DMS153 treated with DMSO at 0.1 percent for 48 hours (cell line): ENCODE measurements at regions not wholly inside any gene's neighbourhood (a gene's known extent, or its start where the extent isn't known, plus 50 kb on each side); places are given as distances from the start of the nearest gene placed in this dataset.

ENCODE experiments used
- DNase-seq: peaks from one replicate; lab custom pipeline; 2025; ENCODE audit not compliant: unreplicated experiment; lab: John Stamatoyannopoulos, UW

DNA sequence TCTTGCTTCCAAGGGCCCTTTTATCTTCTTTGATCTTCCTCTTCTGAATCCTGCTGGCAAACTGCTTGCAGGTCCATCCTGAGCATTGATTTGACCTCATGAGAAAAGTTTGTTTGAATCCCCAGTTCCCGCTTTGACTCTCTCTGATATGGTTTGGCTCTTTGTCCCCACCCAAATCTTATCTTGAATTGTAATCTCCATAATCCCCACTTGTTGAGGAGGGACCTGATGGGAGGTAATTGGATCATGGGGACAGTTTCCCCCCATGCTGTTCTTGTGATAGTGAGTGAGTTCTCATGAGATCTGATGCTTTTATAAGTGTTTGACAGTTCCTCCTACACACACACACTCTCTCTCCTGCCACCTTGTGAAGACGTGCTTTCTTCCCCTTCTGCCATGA lies 126.6 kb upstream of the ARHGAP20 start:
- DNase-seq, result no peak

GRCh38 chr11:110837603-110838002 lies 125.4 kb upstream of the ARHGAP20 start:
- DNase-seq, result no peak

- no peak for DNase-seq
These were observed 122.9 kb upstream of the ARHGAP20 start for GRCh38 chr11:110835106-110835505.

- DNase-seq, result no peak
These were observed 120.8 kb upstream of the ARHGAP20 start for GRCh38 chr11:110833033-110833484.

- no peak for DNase-seq
These were observed 120.3 kb upstream of the ARHGAP20 start for GRCh38 chr11:110832539-110832938.

DNA sequence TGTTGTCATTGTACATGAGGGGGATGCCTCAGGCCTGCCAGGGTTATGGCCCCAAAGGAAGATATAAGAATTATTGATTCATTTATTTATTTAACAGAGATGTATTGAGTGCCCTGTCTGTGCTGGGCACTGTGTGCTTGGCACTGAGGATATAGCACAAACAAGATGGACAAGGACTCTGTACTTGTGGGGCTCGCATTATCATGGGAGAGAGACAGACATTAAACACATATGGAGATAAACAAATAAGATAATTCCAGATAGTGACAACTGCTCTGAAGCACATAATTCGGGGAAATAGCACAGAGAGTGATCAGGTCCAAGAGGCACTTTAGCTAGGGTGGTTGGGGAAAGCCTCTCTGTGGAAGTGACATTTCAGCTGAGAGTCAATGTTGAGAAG lies 119.8 kb upstream of the ARHGAP20 start:
- no peak for DNase-seq

- no peak for DNase-seq
These were observed 118.5 kb upstream of the ARHGAP20 start for GRCh38 chr11:110830747-110831146.

DNA sequence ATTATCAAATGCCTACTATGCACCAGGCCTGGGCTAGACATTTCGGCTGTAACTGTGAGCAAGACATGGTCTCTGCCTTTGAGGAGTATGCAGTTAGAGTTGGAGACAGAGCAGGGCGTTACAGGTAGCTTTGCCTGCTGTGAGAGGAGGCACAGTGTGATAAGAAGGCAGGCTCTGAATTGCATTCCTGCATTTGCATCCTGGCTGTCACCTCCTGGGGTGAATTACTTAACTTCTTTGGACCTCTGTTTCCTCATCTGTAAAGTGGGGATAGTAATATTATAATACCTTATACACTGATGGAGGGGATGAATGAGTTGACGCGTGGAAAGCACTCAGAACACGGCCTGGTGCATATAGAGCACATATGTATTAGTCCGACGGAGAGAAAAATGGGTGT lies 118.1 kb upstream of the ARHGAP20 start:
- no peak for DNase-seq

- DNase-seq, result no peak
These were observed 117.6 kb upstream of the ARHGAP20 start for GRCh38 chr11:110829873-110830272.

DNA sequence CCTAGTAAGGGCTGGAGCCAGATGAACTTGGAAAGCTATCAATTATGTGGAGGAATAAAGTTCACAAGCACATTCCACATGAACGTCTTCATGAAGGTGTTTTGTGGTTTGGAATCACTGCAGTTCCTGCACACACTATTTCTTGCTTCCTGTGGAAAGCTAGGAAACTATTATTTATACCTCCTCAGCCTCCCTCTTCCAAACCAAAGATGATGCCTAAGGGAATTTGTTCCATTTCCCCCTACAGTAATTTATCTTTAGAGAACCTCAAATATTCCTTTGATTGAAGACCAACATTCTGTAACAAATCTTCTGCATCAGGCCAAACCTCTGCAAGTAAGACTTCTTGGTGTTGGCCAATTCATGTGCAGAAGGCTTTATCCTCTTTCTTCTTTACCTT lies 115.8 kb upstream of the ARHGAP20 start:
- no peak for DNase-seq

DNA sequence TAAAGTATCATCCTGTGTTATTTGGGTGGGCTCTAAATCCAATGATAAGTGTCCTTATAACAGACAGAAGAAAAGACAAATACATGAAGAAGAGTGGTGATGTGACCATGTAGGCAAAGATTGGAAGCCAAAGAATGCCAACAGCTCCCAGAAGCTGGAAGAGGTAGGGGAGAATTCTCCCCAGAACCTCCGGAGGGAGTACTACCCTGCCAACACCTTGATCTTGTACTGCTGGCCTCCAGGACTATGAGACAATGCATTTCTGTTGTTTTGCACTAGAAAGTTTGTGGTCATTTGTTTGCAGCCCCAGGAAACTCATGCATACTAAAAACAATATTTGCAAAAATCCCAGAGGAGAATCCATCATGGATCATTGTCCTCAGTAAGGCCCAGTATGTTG lies 115.0 kb upstream of the ARHGAP20 start:
- no peak for DNase-seq

GRCh38 chr11:110824912-110825620 lies 112.8 kb upstream of the ARHGAP20 start:
- DNase-seq, result no peak

DNA sequence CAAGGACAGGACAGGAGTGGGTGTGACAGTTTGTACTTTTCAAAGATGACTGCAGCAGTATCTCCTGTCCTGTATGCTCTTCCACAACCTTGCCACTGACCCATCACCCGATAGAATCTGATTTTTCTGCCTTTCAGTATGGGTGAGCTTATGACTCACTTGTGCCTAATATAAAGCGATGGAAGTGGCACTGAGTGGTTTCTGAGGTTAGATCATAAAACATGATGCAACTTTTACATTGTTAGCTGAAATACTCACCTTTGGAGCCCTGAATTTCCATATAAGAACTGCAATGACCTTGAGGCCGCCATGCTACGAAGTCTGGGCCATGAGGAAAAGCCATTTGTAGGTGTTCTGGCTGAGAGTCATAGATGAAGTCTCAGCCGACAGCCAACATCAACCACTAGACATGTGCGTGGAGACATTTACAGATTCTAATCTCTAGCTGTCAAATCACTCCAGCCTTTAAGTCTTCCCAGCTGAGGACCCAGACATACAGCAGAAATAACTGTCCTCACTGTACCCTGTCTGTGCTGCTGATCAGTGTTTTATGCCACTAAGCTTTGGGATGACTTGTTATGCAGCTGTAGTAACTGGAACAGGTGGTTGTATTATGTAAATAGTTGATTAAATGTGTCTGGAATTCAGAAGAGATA lies 105.9 kb upstream of the ARHGAP20 start:
- no peak for DNase-seq

GRCh38 chr11:110812086-110812733 lies 100.0 kb upstream of the ARHGAP20 start:
- no peak for DNase-seq

DNA sequence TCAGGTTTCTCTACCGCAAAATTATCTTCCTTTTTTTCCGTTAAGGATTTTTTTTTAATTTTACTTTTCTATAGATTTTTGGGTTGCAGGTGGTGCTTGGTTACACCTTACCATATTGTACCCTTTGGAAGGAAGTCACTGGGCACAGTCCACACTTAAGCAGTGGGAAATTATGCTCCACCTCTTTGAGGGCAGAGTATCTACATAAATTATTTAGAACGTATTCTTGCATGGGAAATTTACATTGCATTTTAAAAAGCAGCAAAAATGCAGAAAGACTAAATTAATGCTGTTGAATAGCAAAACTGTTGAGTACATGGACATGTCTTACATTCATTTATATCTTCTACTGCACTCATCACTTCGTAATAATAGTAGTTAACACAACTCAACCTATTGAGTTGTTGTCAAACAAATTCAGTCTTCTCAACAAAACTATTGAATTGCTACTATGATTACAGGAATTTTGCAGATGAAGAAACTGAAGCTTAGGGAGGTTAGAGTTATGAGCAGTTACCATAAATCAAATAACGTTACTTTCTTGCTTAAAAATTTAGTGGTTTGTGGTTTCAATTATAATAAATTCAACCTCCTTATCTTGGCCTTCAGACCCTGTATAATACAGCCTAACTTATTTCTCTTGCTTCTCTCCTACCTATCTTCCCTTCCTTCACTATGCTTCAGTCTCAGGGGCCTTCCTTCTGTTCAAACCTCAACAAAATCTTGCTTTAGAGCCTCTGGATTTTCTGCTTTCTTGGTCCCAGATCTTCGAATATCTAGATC lies 97.4 kb upstream of the ARHGAP20 start:
- DNase-seq, result no peak

- DNase-seq, result no peak
These were observed 96.0 kb upstream of the ARHGAP20 start for GRCh38 chr11:110808248-110808647.

DNA sequence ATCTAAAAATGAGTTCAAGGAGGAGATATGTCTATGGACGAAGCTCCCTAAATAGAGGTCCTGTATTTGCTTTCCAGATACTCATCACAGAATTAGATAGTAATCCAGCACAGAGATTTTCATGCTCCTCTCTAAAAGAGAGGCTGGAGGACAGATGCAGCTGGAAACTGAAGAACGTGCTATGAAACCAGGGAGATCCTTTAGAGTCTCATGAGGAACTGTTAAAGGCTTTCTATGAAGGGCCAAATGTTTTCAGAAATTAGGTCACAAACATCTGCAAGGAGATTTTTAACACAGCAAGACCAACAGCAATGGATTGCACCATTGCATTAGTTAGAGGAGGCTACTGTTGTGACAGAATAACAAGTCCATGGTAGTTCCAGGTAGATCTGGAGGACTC lies 95.6 kb upstream of the ARHGAP20 start:
- no peak for DNase-seq

DNA sequence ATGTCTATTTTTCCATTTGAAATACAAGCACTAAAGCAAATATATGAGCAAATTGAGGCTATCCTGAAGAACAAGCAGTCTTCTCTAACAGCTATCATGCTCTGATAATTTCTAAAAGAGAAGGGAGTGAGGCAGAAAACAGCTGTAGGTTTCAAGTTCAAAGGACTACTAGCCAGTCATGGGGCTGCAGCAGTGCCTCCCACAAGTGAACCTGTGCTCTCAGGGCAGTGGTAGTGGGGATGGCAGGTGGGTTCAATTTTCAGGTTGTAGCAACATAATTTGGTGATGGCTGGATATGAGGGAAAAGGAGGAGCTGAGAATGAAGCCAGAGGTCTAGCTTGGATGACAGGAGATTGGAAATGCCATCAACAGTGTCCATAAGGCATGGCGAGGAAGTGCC lies 93.5 kb upstream of the ARHGAP20 start:
- DNase-seq, result no peak

- DNase-seq, result no peak
These were observed 89.9 kb upstream of the ARHGAP20 start for GRCh38 chr11:110802162-110802561.

GRCh38 chr11:110801328-110801727 lies 89.1 kb upstream of the ARHGAP20 start:
- DNase-seq, result no peak

- DNase-seq, result no peak
These were observed 86.1 kb upstream of the ARHGAP20 start for GRCh38 chr11:110798201-110798900.
